Amygdala (tissue), 56 donors: ENCODE measurements at regions not wholly inside any gene's neighbourhood (a gene's known extent, or its start where the extent isn't known, plus 50 kb on each side); places are given as distances from the start of the nearest gene placed in this dataset.

Experiments used
- DNase-seq, 56 donors: peaks; one replicate each; lab custom pipeline; 2025; lab: John Stamatoyannopoulos, UW

DNA sequence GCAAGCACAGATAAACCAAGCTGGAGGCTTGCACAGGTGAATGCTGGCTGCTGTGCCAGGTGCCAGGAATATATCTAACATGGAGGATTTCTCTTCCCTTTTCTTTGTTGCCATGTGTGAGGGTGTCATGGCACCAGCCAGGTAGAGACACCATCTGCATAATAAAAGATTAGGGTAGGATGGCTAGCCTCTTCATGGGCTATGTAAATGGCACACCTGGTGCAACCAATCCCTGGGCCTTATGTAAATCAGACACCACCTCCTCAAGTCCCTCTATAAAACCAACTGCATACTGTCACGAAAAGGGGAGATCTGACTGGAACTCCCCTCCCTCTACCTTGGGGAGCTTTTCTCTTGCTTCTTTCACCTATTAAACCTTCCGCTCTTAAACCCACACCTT, 322.5 kb upstream of the POM121L12 start:
- no peak for DNase-seq

DNA sequence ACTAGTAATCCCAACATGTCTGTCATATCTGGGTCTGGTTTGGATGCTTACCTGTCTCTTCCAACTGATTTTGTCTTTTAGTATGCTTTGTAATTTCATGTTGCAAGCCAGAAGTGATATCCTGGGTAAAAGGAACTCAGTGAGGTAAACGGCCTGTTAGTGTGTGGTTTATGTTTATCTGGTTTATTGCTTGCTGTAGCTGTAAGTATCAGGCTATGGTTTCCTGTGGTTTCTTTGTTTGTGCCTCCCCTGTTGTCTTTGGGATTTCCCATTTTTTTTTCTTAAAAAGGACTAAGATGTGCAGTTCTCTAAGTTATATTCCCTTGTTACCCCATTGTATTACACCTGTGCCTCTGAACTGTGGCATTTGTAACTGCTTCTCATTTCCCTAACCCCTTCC, 323.5 kb upstream of the POM121L12 start:
- DNase-seq = no peak

DNA sequence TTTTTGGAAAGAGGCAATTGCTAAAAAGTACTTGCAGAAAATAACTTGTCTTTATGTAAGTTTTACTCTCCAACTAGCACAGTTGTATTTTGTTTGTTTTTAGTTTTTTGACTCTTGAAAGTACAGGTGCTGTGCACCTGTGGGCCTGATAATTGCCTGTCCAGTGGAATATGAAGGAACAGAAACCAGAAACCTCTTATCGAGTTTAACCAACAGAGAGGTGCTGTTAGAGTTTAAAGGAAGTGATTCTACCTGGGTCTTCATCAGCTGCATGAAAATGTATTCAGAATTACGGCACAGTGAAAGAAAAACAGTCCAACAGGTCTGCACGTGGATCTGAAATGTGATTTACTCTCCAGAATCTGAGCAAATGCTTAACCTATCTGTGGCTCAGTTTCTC, 326.6 kb upstream of the POM121L12 start:
- no peak for DNase-seq

DNA sequence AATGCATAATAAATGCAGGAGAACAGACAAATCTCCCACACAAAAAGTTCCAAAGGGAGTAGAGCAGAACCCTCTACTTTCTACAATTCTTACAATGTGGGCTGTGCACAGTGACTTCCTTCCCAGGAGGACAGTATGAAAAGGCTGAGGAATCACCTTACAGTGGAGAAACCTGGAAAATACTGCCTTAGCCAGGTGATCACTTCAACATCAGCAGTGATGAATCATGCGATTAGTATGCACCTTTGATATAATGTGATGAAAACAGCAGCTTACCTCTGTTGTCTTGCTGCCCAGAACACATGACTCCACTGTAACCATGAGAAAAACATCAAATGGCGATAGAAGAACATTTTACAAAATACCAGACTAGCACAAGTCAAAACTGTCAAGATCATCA, 329.7 kb upstream of the POM121L12 start:
- no peak for DNase-seq

DNA sequence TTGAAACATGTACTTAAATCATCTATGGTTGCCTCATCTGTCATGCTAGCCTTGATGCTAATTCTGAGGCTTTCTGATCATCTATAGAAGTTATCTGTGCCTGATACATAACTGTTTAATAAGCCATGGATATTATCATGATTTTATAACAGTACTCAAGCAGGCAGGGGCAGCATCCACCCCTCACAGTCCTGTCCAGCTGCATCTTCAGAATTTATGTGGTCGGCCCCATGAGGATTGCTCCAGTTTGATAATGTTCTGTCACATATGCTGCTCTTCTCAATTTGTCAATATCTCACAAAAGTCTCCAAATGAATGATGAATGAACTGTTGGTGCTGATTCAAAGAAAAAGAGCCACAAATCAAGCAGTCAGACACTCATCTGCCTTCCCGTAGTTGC, 335.1 kb upstream of the POM121L12 start:
- DNase-seq = no peak

DNA sequence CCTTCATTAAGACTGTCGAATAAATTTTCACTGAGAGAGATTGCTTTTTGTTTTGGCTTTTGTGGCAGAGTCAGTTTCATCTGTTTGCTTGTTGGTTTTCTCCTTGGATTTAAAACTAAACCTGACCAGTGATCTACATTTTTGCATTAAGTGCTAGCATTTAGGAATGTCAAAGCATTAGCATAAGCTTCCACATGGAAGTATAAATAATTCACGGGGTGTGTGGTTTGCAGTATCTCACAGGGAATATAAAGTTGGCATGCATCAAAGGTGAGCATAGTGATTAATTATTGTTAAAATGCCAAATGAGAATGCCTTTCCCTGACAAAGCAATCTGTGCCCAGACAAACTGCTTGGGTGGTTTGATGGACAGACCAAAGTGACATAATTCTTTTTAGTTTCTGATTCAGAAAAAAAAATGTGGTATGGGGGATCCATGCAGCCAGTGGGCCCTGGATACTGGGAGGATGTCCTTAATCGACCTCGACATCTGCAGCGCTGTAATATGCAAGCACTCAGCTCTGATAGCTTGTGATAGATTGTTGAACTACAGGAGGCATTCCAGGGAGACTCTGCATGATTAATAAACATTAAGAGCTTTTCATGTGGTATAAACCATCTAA, 339.3 kb upstream of the POM121L12 start:
- no peak for DNase-seq

DNA sequence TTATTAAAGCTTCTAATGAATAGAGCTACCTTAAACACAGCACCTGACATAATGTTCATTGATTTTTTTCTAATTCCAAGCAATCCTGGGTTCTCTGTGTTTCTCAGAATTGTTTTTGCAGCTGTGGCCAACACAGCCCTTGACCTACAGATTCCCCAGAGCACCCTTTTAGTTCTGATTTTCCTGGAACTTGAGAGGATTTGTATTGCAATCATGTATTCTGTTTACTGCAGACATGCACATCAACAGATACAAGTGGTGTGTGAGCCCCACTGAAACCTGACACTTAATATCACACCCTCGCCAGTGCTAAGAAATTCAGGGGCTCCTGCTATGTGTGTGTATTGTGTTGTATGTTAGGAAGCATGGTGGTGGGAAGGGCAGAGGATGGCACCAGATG, 344.2 kb upstream of the POM121L12 start:
- DNase-seq = no peak

DNA sequence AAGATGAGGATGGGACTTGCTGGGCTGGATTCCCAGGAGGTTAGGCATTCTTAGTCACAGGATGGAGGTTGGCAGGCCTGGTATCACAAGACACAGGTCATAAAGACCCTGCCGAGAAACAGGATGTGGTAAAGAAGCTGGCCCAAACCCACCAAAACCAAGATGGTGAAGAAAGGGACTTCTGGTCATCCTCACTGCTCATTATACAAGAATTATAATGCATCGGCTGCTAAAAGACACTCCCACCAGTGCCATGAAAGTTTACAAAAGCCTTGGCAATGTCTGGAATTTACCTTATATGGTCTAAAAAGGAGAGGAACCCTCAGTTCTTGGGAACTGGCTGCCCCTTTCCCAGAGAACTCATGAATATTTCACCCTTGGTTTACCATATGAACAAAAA, 345.5 kb upstream of the POM121L12 start:
- DNase-seq = no peak

DNA sequence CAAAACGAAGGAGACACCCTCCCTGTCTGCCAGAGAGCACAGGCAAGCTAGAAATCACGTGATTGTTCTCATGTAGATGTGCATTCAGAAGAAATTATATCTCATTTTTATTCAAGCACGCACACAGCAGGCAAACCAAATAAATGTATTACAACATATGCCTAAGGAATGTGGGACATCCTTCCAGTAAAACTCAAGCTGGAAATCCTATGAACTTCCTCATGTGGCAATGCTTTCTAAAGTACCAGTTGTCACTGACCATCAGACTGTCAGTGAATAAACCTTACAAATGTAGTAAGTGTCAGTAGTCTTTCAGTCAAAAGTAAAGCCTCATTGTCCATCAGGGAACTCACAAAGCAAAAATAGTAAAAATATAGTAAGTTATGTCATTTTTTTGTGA, 350.1 kb upstream of the POM121L12 start:
- DNase-seq = no peak

DNA sequence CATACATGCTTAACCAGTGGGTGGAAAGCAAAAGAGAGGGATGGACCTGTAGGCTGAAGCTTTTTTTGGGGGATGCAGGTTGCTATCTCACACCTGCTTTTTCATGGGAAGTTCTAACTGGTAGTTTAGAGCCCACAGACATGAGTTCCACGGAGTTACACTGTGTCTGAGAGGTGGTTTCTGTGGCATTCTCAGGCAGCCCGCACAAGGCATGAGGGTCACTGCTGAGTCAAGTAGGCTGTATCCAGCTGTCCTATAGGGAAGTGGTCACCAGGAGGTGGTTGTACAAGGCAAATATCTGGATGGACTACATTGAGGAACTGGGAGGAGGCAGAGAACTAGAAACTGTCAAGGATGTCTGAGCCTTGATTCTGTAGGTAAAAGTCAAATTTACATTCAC, 351.0 kb upstream of the POM121L12 start:
- DNase-seq = no peak

DNA sequence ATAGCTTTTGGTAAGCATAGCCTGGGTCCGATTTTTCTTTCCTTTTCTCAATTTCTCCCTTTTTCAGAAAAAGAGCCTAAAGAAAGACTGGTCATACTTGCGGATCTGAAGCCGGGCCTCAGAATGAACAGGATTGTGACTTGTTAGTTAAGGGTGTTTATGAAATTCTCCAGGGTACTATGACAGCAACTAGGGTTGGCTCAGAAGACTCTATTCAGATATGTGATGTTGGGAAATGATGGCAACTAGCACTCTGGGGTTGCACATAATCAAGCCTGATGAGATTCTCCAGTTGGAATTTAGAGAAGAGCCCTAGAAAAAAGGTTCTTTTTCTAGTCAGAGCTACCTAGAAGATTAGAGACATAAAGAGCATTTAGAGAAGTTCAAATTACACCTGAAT, 352.4 kb upstream of the POM121L12 start:
- no peak for DNase-seq

DNA sequence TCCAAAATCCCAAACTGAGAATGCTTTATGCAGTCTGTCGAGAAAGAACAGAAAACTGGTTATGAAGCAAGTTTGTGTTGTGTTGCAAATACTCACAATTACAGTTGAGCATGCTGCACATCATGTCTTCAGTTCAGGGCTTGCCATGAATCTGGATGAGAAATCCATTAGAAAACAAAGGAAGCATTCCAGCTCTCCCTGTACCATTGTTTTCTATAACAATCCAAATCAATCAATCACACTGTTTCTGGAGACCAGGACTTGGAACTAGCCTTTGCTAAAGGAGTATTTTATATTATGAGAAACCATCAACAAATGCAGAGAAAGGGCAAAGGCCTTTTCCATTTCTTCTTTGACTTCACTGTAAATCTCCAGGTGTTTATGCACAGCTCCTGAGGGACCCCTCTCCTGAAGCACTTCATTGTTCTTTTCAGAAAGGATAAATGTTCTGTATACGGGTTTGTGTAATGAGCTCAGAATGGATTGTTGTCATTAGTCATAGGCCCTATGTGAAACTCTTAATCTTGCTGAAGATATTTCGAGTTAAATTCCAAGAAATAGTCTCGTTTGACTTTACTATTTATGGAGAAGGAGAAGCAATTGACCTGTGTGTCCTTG, 364.7 kb upstream of the POM121L12 start:
- DNase-seq = no peak

DNA sequence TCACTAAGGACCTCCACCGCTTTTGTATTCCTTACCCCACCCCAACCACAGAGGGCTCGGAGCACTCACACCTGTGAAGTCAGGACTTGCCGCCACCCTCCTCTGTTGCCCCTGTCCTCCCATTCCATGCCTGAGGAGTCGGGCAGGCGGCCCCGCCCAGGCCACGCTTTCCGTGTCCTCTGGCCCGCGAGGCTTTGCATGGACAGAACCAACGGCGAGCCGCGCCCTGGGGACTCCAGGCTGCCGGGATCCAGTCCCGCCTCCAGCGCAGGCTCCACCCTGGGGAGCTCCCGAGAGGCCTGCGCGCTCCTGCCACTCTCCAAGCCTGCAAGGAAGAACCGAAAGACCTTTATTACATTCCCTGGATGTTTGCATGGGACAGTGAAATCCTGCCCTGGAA, 366.4 kb upstream of the POM121L12 start:
- no peak for DNase-seq

DNA sequence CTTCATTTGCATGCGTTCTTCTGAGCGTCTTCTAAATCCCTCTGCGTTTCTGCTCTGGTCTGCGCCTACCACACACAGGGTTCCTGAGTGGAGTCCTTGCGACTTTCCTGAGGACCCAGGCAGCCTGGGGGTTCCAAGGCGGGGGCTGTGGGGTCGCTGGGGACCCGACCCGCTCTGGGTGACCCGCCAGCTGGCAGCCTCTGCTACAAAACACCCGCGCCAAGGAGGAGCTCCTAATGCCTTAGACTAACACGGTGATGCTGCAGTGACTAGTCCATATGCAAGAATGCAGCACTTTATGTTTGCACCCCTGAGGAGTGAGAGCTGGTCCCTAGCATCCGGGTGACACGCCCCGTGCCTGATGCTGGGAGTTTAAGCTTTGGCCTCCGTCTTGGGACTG, 367.0 kb upstream of the POM121L12 start:
- no peak for DNase-seq

DNA sequence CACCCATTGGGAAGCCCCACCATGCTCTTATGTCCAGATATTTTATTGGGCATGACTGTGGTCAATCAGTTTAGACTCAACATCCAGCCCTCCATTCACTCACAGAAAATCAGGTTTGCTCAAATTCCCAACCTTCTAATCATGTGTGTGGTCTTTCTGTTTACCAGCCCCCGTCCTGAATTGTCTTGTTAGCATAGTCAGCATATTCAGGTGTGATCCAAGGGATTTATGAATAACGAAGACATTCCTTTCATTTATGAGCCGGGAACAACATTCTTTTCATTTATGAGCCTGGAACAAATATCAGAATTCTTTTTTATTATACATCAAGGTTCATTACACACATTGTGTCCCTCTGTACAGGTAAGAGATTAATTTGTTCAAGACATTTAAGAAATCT, 376.3 kb upstream of the POM121L12 start:
- DNase-seq = no peak

DNA sequence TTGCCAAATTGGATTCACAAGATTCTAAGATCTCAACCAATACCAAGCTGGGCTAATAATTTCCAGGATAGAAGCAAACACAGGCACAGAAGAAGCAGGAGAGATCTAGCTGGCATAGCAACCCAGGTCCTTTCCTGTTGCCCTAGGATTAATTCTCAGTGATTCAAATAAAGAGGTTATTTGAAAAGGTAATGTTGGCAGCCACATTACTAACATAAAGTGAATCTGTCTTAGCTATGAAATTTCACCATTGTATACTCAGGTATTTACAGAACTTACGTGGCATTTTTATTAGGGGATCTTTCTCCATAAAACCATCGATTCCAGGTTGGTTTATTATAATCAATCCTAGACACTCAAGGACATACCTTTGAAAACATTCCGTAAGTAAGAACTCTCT, 379.3 kb upstream of the POM121L12 start:
- DNase-seq = no peak

DNA sequence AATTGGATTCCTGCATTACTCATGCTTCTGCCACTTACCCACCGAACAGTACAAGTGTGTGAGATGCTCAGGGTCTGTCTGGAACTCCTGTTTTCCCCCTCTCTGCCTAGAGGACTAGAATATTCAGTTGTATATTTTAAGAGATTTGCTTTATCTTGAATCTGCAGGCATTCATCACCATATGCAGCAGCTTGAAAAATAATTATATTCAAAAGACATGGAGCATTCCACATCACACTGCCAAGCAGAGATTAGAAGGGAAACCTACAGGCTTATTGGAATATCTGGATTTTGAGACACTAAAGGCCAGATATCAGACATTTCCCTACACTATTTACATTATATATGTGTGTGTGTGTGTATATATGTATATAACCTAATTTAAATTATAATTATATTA, 382.8 kb upstream of the POM121L12 start:
- DNase-seq = no peak

DNA sequence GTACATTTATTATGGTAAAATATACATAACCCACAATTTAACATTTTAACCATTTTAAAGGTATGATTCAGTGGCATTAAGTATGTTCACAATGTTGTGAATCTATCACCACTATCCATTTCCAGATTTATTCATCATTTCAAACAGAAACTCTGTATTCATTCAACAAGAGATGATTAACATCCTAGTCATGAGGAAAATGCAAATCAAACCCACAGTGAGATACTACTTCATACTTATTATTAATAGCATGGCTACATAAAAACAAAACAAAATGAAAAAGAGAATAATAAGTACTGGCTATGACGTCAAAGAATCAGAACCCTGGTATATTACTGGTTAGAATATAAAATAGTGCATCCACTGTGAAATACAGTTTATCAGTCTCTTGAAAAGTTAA, 386.6 kb upstream of the POM121L12 start:
- DNase-seq = no peak

DNA sequence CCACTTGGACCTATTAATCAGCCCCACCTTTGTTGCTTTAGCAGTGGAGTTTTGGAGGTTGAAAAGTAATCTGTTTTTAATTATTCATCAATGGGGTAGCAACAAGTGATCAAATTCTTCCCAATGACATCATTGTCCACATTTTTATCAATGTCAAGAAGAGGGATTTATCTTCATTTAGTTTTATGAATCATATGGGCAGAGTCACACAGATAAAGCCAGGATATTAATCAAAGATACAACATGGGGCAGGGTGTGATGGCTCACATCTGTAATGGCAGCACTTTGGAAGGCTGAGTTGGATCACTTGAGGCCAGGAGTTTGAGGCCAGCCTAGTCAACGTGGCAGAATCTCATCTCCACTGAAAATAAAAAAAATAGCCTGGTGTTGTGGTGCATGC, 388.4 kb upstream of the POM121L12 start:
- no peak for DNase-seq

DNA sequence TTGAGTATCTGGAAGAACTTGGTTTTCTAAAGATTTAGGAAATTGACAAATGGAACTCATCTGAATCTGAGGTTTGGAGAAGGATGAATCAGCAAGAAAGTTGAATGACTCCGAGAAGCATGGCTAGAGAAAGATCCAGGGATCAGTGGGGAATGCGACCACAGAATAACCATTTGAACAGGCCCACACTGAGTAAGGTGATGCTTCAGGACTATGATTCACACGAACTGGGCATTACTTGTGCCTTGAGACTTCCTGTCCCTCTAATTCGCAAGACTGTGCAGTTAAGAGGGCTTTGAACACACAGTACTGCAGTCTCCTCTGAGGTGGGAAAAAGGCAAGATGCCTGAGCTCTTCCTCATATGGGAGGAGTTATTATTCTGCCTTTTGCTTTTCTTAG, 395.5 kb upstream of the POM121L12 start:
- no peak for DNase-seq

DNA sequence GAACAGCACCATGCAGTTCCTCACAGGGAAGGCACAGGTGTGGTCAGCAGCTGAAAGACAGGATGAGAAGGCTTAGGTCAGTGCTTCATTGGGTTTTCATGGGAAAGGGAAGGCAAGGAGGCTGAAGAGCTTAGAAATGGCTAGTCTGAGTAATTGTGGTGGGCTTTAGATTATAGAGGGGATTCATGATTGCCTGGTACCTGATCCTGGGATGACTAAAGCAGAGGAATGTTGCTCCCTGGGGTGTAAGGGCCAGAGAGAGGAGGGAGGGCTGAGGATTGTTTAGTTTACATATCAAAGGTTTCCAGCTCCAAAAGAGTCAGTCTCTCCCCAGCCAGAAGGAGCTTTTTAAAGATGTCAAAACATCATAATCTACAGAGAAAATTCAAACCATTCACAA, 396.3 kb upstream of the POM121L12 start:
- no peak for DNase-seq

DNA sequence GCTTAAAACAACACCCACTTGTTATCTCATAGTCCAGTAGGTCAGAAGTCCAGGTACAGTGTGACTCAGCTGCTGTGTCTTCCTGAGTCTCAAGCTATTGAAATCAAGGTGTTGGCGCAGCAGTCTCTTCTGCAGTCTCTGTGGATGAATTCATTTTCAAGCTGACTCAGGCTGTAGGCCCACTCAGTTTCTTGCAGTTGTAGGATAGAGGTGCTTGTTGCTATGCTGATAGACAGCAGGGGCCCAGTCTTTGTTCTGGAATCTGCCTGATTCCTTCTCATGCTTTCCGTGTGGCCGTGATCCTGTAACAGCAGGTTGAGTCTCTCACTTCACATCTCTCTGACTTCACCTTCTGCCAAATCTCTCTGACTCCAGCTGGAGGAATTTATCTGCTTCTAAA, 400.4 kb upstream of the POM121L12 start:
- no peak for DNase-seq

DNA sequence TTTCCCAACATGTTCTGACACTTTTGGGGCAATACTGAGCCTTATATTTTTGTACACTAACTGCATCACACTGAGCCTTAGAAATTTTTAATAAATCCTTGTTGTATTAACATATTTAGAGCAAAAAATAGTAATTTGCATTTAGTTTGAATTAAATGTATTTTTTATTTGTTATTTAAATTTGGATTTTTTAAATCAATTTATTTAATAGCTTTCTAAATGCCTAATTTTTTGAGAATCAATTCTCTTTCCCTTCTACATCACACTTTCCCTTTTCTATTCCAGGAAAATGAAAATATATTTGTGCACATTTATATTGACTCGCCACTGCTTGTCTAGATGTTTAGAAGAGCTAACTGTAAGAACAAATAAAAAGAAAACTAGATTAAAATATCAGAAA, 414.6 kb upstream of the POM121L12 start:
- DNase-seq = no peak
